HepG2 (cell line): ENCODE measurements at regions not wholly inside any gene's neighbourhood (a gene's known extent, or its start where the extent isn't known, plus 50 kb on each side); places are given as distances from the start of the nearest gene placed in this dataset.

Experiments used
- BHLHE40 ChIP-seq: IDR thresholded peaks from 2 replicates; pipeline ENCODE4 v1.6.1; 2011; ENCODE audit warnings: low read length, improper control_type of control experiment
- ESRRA ChIP-seq: sonication (generic); formaldehyde crosslinking; IDR thresholded peaks from 2 replicates; pipeline ENCODE4 v1.5.1; 2020; ENCODE audit warnings: mild to moderate bottlenecking, low read depth, missing genetic modification reagents
- HCFC1 ChIP-seq: fragments of 150-350 bp; IDR thresholded peaks from 2 replicates; pipeline ENCODE4 v1.6.1; 2014; ENCODE audit warnings: low read depth, low read length
- JDP2 ChIP-seq: sonication (generic); formaldehyde crosslinking; IDR thresholded peaks from 2 replicates; pipeline ENCODE4 v1.8.1; 2022; ENCODE audit warnings: missing genetic modification reagents, borderline replicate concordance
- KDM4B ChIP-seq: sonication (generic); formaldehyde crosslinking; IDR thresholded peaks from 2 replicates; pipeline ENCODE4 v1.4.0; 2020; ENCODE audit warnings: missing genetic modification reagents
- SIX4 ChIP-seq: sonication (generic); formaldehyde crosslinking; IDR thresholded peaks from 2 replicates; pipeline ENCODE4 v1.4.0; 2020; ENCODE audit warnings: missing genetic modification reagents
- SMAD9 ChIP-seq: sonication (generic); formaldehyde crosslinking; IDR thresholded peaks from 2 replicates; pipeline ENCODE4 v1.5.1; 2020; ENCODE audit warnings: mild to moderate bottlenecking, missing genetic modification reagents
- SOX13 ChIP-seq, 3 experiments: fragments of 450-650 bp in 1 of 3; sonication (generic) in 1 of 3; formaldehyde crosslinking in 1 of 3; IDR thresholded peaks in 2 of 3; conservative IDR thresholded peaks in 1 of 3; 2 replicates each; pipeline versions ENCODE4 v1.5.0 to v1.6.1; 2016 to 2020; ENCODE audit warnings: antibody characterized with exemption in 1 of 3, mild to moderate bottlenecking in 1 of 3, missing compliant biosample characterization in 1 of 3, missing genetic modification reagents in 1 of 3, moderate library complexity in 1 of 3
- THAP11 ChIP-seq: IDR thresholded peaks from 2 replicates; pipeline ENCODE4 v1.6.1; 2016; ENCODE audit warnings: missing biosample characterization, missing genetic modification reagents
- TMF1 ChIP-seq: sonication (generic); formaldehyde crosslinking; IDR thresholded peaks from 2 replicates; pipeline ENCODE4 v1.8.1; 2022; ENCODE audit warnings: low read depth, missing genetic modification reagents
- ZNF337 ChIP-seq: sonication (generic); formaldehyde crosslinking; IDR thresholded peaks from 2 replicates; pipeline ENCODE4 v1.5.1; 2020; ENCODE audit warnings: missing genetic modification reagents, low read depth, mild to moderate bottlenecking, borderline replicate concordance
- ZNF34 ChIP-seq: sonication (generic); formaldehyde crosslinking; IDR thresholded peaks from 2 replicates; pipeline ENCODE4 v1.4.0; 2020; ENCODE audit warnings: mild to moderate bottlenecking, missing genetic modification reagents, borderline replicate concordance
- ZNF556 ChIP-seq: sonication (generic); formaldehyde crosslinking; IDR thresholded peaks from 2 replicates; pipeline ENCODE4 v1.4.0; 2020; ENCODE audit warnings: mild to moderate bottlenecking, missing genetic modification reagents, borderline replicate concordance
- ZNF563 ChIP-seq: sonication (generic); formaldehyde crosslinking; IDR thresholded peaks from 2 replicates; pipeline ENCODE4 v1.8.0; 2022; ENCODE audit warnings: mild to moderate bottlenecking, moderate library complexity, missing genetic modification reagents
- ZNF737 ChIP-seq: sonication (generic); formaldehyde crosslinking; IDR thresholded peaks from 2 replicates; pipeline ENCODE4 v1.5.0; 2020; ENCODE audit warnings: missing genetic modification reagents, mild to moderate bottlenecking, borderline replicate concordance
- ZNF761 ChIP-seq: sonication (generic); formaldehyde crosslinking; conservative IDR thresholded peaks from 2 replicates; pipeline ENCODE4 v1.4.0; 2020; ENCODE audit warnings: mild to moderate bottlenecking, missing genetic modification reagents
- TF ChIP-seq, protein P1 (sequence below): sonication (generic); formaldehyde crosslinking; IDR thresholded peaks from 2 replicates; pipeline ENCODE4 v1.4.0; 2020; ENCODE audit warnings: missing genetic modification reagents, borderline replicate concordance
- TF ChIP-seq, protein P2 (sequence below): IDR thresholded peaks from 2 replicates; pipeline ENCODE4 v1.6.1; 2018; ENCODE audit warnings: missing genetic modification reagents
- TF ChIP-seq, protein P3 (sequence below): sonication (generic); formaldehyde crosslinking; IDR thresholded peaks from 2 replicates; pipeline ENCODE4 v1.8.0; 2022; ENCODE audit warnings: mild to moderate bottlenecking, missing genetic modification reagents; ENCODE audit not compliant: insufficient replicate concordance
- TF ChIP-seq, protein P4 (sequence below): sonication (generic); formaldehyde crosslinking; IDR thresholded peaks from 2 replicates; pipeline ENCODE4 v1.8.0; 2023; ENCODE audit warnings: mild to moderate bottlenecking, missing genetic modification reagents
- TF ChIP-seq, protein P5 (sequence below): sonication (generic); formaldehyde crosslinking; IDR thresholded peaks from 2 replicates; pipeline ENCODE4 v1.5.0; 2020; ENCODE audit warnings: missing genetic modification reagents

DNA sequence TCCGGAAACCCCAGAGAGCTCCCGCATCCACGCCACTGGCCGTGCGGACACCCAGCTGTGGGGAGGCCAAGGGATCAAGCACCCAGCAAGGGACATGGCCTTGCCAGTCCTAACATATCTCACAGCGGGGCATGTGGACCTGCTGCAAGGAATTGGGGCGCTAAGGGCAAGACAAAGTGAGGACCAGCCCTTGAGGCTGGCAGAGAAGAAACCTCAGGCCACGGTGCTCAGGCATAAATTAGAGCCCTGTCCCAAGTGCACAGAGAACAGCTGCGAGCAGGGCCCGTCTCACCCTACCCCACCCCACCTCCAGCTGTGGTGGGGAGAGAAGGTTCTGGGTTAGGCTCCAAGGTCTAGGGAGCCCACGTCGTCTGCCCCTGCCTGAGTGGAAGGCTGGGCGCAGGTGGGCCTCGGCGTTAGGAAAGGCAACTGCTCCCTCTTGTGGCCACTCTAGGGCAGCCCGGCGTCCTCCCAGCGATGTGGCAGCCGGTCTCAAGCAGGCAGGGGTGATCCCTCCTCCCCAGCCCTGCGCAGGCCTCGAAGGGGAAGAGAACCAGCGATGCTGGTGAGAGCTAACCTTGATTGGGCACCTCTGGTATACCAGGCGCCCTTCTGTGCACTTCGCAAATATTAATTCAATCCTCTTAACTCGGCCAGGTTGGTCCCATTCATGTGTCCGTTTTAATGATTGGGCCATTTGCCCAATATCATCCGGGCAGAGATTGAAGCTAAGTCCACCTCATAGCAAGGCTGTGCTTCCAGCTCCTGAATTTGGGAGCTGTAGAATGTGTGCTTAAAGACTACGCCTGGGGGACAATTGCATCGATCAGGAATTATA lies 235.8 kb downstream of the NFATC2 start (continued):
- TF ChIP-seq ZNF34, result no peak
- TF ChIP-seq ZNF337 (CRISPR knock-in tag), result no peak
- TF ChIP-seq THAP11, result peak; percentile 63
- no peak for TF ChIP-seq SOX13 (IDR thresholded peaks at IDR 0.05)
- TF ChIP-seq SOX13 (CRISPR knock-in tag; conservative IDR thresholded peaks at IDR 0.05 in 1 of 2, IDR thresholded peaks at IDR 0.05 in 1 of 2), result 0 out of 4 replicates have a peak, but pooled peaks of 1 of the 2 experiments have one; percentile 19
- TF ChIP-seq TMF1 (CRISPR knock-in tag), result no peak
- no peak for TF ChIP-seq ZNF556 (CRISPR knock-in tag)
- TF ChIP-seq, protein P1, sequence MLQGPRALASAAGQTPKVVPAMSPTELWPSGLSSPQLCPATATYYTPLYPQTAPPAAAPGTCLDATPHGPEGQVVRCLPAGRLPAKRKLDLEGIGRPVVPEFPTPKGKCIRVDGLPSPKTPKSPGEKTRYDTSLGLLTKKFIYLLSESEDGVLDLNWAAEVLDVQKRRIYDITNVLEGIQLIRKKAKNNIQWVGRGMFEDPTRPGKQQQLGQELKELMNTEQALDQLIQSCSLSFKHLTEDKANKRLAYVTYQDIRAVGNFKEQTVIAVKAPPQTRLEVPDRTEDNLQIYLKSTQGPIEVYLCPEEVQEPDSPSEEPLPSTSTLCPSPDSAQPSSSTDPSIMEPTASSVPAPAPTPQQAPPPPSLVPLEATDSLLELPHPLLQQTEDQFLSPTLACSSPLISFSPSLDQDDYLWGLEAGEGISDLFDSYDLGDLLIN, result no peak; the same call in 1 of the 2 replicates
- TF ChIP-seq ZNF737, result no peak
- TF ChIP-seq, protein P2, sequence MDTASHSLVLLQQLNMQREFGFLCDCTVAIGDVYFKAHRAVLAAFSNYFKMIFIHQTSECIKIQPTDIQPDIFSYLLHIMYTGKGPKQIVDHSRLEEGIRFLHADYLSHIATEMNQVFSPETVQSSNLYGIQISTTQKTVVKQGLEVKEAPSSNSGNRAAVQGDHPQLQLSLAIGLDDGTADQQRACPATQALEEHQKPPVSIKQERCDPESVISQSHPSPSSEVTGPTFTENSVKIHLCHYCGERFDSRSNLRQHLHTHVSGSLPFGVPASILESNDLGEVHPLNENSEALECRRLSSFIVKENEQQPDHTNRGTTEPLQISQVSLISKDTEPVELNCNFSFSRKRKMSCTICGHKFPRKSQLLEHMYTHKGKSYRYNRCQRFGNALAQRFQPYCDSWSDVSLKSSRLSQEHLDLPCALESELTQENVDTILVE, result 0 out of 2 replicates have a peak, but pooled peaks have one; percentile 47
- TF ChIP-seq SIX4 (CRISPR knock-in tag), result 0 out of 2 replicates have a peak, but pooled peaks have one; percentile 17
- no peak for TF ChIP-seq JDP2 (CRISPR knock-in tag)
- TF ChIP-seq, protein P3, sequence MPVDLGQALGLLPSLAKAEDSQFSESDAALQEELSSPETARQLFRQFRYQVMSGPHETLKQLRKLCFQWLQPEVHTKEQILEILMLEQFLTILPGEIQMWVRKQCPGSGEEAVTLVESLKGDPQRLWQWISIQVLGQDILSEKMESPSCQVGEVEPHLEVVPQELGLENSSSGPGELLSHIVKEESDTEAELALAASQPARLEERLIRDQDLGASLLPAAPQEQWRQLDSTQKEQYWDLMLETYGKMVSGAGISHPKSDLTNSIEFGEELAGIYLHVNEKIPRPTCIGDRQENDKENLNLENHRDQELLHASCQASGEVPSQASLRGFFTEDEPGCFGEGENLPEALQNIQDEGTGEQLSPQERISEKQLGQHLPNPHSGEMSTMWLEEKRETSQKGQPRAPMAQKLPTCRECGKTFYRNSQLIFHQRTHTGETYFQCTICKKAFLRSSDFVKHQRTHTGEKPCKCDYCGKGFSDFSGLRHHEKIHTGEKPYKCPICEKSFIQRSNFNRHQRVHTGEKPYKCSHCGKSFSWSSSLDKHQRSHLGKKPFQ (CRISPR knock-in tag), result no peak
- TF ChIP-seq ZNF563 (CRISPR knock-in tag), result no peak; the same call in 1 of the 2 replicates
- no peak for TF ChIP-seq ZNF761 (CRISPR knock-in tag)
- TF ChIP-seq, protein P4, sequence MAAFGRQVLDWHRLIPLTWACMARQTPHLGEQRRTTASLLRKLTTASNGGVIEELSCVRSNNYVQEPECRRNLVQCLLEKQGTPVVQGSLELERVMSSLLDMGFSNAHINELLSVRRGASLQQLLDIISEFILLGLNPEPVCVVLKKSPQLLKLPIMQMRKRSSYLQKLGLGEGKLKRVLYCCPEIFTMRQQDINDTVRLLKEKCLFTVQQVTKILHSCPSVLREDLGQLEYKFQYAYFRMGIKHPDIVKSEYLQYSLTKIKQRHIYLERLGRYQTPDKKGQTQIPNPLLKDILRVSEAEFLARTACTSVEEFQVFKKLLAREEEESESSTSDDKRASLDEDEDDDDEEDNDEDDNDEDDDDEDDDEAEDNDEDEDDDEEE, result peak; percentile 12; the same call in 1 of the 2 replicates
- no peak for TF ChIP-seq ESRRA
- no peak for TF ChIP-seq HCFC1
- TF ChIP-seq, protein P5, sequence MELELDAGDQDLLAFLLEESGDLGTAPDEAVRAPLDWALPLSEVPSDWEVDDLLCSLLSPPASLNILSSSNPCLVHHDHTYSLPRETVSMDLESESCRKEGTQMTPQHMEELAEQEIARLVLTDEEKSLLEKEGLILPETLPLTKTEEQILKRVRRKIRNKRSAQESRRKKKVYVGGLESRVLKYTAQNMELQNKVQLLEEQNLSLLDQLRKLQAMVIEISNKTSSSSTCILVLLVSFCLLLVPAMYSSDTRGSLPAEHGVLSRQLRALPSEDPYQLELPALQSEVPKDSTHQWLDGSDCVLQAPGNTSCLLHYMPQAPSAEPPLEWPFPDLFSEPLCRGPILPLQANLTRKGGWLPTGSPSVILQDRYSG, result no peak
- TF ChIP-seq KDM4B (CRISPR knock-in tag), result peak; percentile 62; the same call in 1 of the 2 replicates
- TF ChIP-seq BHLHE40, result peak; percentile 55; the same call in 1 of the 2 replicates
- TF ChIP-seq SMAD9 (CRISPR knock-in tag), result no peak
